T-helper 1 cell treated with Interleukin-12 subunit alpha and Interleukin-12 subunit beta and Interleukin-4 antibody, amounts not matched to agents 30 μg/mL and 1 μg/mL, for 36 hours (primary cell): ENCODE measurements at regions not wholly inside any gene's neighbourhood (a gene's known extent, or its start where the extent isn't known, plus 50 kb on each side); places are given as distances from the start of the nearest gene placed in this dataset.
"Not testable (repeated sequence)": the region's sequence is repeated elsewhere in the genome, so short reads cannot be mapped to it uniquely, and the experiment has no call there.

ENCODE experiments used
- H3K27ac Mint-ChIP-seq: one replicate; pipeline ENCODE4 v1.8.0; 2021; ENCODE audit warnings: mild to moderate bottlenecking, mixed read lengths
- H3K27me3 Mint-ChIP-seq: one replicate; pipeline ENCODE4 v1.8.0; 2021; ENCODE audit warnings: low read depth, mixed read lengths
- H3K36me3 Mint-ChIP-seq: one replicate; pipeline ENCODE4 v1.8.0; 2021; ENCODE audit warnings: low read depth, mixed read lengths
- H3K4me1 Mint-ChIP-seq: one replicate; pipeline ENCODE4 v1.8.0; 2021; ENCODE audit warnings: low read depth, mixed read lengths
- H3K4me3 Mint-ChIP-seq: one replicate; pipeline ENCODE4 v1.8.0; 2021; ENCODE audit warnings: mild to moderate bottlenecking, moderate library complexity, mixed read lengths
- H3K9me3 Mint-ChIP-seq: one replicate; pipeline ENCODE4 v1.8.0; 2021; ENCODE audit warnings: mixed read lengths

GRCh38 chr22:25389541-25389919, 170.1 kb downstream of the CRYBB2 start:
- no peaks in the 10 kb centered on the region for H3K9me3 Mint-ChIP-seq
- no peak overlapping the region for H3K4me3 Mint-ChIP-seq
- H3K4me1 Mint-ChIP-seq = peaks cover 37% of the 10 kb centered on the region
- H3K36me3 Mint-ChIP-seq = no peaks in the 10 kb centered on the region
- H3K27ac Mint-ChIP-seq = no peak overlapping the region
- no peaks in the 10 kb centered on the region for H3K27me3 Mint-ChIP-seq

GRCh38 chr22:25390297-25391240, 171.1 kb downstream of the CRYBB2 start:
- no peaks in the 10 kb centered on the region for H3K36me3 Mint-ChIP-seq
- H3K27ac Mint-ChIP-seq = no peak overlapping the region
- H3K4me1 Mint-ChIP-seq = peaks cover 36% of the 10 kb centered on the region
- H3K9me3 Mint-ChIP-seq = no peaks in the 10 kb centered on the region
- H3K27me3 Mint-ChIP-seq = no peaks in the 10 kb centered on the region
- no peak overlapping the region for H3K4me3 Mint-ChIP-seq

- Mint-ChIP-seq H3K27me3 (no peaks in the 10 kb centered on the region), H3K9me3 (no peaks in the 10 kb centered on the region), H3K4me1 (peaks cover 26% of the 10 kb centered on the region)
Observed at GRCh38 chr22:25392584-25392983, 171.9 kb upstream of the GRK3 start.

GRCh38 chr22:25393121-25393805, 171.2 kb upstream of the GRK3 start:
- Mint-ChIP-seq H3K4me3 (no peak overlapping the region), H3K4me1 (peaks cover 25% of the 10 kb centered on the region)

More at GRCh38 chr22:25392584-25392983, 171.9 kb upstream of the GRK3 start:
- Mint-ChIP-seq H3K27ac (no peak overlapping the region), H3K4me3 (no peak overlapping the region), H3K36me3 (no peaks in the 10 kb centered on the region)

GRCh38 chr22:25395468-25395867, 169.0 kb upstream of the GRK3 start:
- no peaks in the 10 kb centered on the region for H3K27me3 Mint-ChIP-seq
- H3K27ac Mint-ChIP-seq = no peak overlapping the region
- no peaks in the 10 kb centered on the region for H3K9me3 Mint-ChIP-seq
- H3K4me1 Mint-ChIP-seq = peaks cover 11% of the 10 kb centered on the region
- H3K36me3 Mint-ChIP-seq = no peaks in the 10 kb centered on the region
- no peak overlapping the region for H3K4me3 Mint-ChIP-seq

More at GRCh38 chr22:25393121-25393805, 171.2 kb upstream of the GRK3 start:
- no peaks in the 10 kb centered on the region for H3K9me3 Mint-ChIP-seq
- no peaks in the 10 kb centered on the region for H3K36me3 Mint-ChIP-seq
- H3K27me3 Mint-ChIP-seq = no peaks in the 10 kb centered on the region
- no peak overlapping the region for H3K27ac Mint-ChIP-seq

- H3K27ac Mint-ChIP-seq = no peak overlapping the region
- H3K36me3 Mint-ChIP-seq = no peaks in the 10 kb centered on the region
- H3K9me3 Mint-ChIP-seq = no peaks in the 10 kb centered on the region
- no peak overlapping the region for H3K4me3 Mint-ChIP-seq
- H3K27me3 Mint-ChIP-seq = no peaks in the 10 kb centered on the region
- H3K4me1 Mint-ChIP-seq = peaks cover 11% of the 10 kb centered on the region
Observed at GRCh38 chr22:25395915-25396314, 168.6 kb upstream of the GRK3 start.

GRCh38 chr22:25396615-25397200, 167.8 kb upstream of the GRK3 start:
- H3K27me3 Mint-ChIP-seq = no peaks in the 10 kb centered on the region
- H3K4me3 Mint-ChIP-seq = no peak overlapping the region
- peaks cover 11% of the 10 kb centered on the region for H3K4me1 Mint-ChIP-seq

GRCh38 chr22:25397616-25398015, 166.9 kb upstream of the GRK3 start:
- Mint-ChIP-seq H3K4me1 (peaks cover 15% of the 10 kb centered on the region), H3K4me3 (peak overlapping the region; percentile 54), H3K36me3 (no peaks in the 10 kb centered on the region), H3K9me3 (no peaks in the 10 kb centered on the region), H3K27ac (no peak overlapping the region), H3K27me3 (no peaks in the 10 kb centered on the region)

More at GRCh38 chr22:25396615-25397200, 167.8 kb upstream of the GRK3 start:
- Mint-ChIP-seq H3K27ac (no peak overlapping the region), H3K9me3 (no peaks in the 10 kb centered on the region), H3K36me3 (no peaks in the 10 kb centered on the region)

GRCh38 chr22:25398591-25399062, 165.8 kb upstream of the GRK3 start:
- H3K9me3 Mint-ChIP-seq, H3K27ac Mint-ChIP-seq, H3K4me3 Mint-ChIP-seq, H3K36me3 Mint-ChIP-seq, H3K27me3 Mint-ChIP-seq: not testable (repeated sequence)
- peaks cover 22% of the 10 kb centered on the region for H3K4me1 Mint-ChIP-seq

GRCh38 chr22:25399649-25400151, 164.8 kb upstream of the GRK3 start:
- Mint-ChIP-seq H3K27me3 (no peaks in the 10 kb centered on the region), H3K4me1 (peaks cover 29% of the 10 kb centered on the region)

GRCh38 chr22:25402160-25402500, 162.3 kb upstream of the GRK3 start:
- Mint-ChIP-seq H3K27me3 (no peaks in the 10 kb centered on the region), H3K9me3 (no peaks in the 10 kb centered on the region), H3K36me3 (peaks cover 6% of the 10 kb centered on the region), H3K4me1 (peaks cover 32% of the 10 kb centered on the region), H3K27ac (no peak overlapping the region), H3K4me3 (no peak overlapping the region)

More at GRCh38 chr22:25399649-25400151, 164.8 kb upstream of the GRK3 start:
- Mint-ChIP-seq H3K36me3 (peaks cover 6% of the 10 kb centered on the region), H3K9me3 (no peaks in the 10 kb centered on the region), H3K27ac (no peak overlapping the region), H3K4me3 (no peak overlapping the region)

GRCh38 chr22:25402501-25403283, 161.8 kb upstream of the GRK3 start:
- no peaks in the 10 kb centered on the region for H3K27me3 Mint-ChIP-seq
- peak overlapping the region; percentile 26 for H3K27ac Mint-ChIP-seq
- H3K4me3 Mint-ChIP-seq = no peak overlapping the region
- H3K36me3 Mint-ChIP-seq = peaks cover 6% of the 10 kb centered on the region
- peaks cover 28% of the 10 kb centered on the region for H3K4me1 Mint-ChIP-seq
- H3K9me3 Mint-ChIP-seq = no peaks in the 10 kb centered on the region

GRCh38 chr22:25403284-25403810, 161.1 kb upstream of the GRK3 start:
- H3K9me3 Mint-ChIP-seq = no peaks in the 10 kb centered on the region
- peak overlapping the region; percentile 82 for H3K4me3 Mint-ChIP-seq
- H3K36me3 Mint-ChIP-seq = peaks cover 6% of the 10 kb centered on the region
- no peak overlapping the region for H3K27ac Mint-ChIP-seq
- H3K27me3 Mint-ChIP-seq = no peaks in the 10 kb centered on the region
- H3K4me1 Mint-ChIP-seq = peaks cover 30% of the 10 kb centered on the region
